Bronchial epithelial cell (primary cell): ENCODE measurements at regions not wholly inside any gene's neighbourhood (a gene's known extent, or its start where the extent isn't known, plus 50 kb on each side); places are given as distances from the start of the nearest gene placed in this dataset.

Source experiments
- DNase-seq: peaks from one replicate; pipeline ENCODE4 v3.0.0-alpha.2; 2010; ENCODE audit warnings: low read depth
- FAIRE-seq: peaks from 2 replicates; lab custom pipeline; 2011; peaks lifted over from hg19 to GRCh38; lab: Jason Lieb, UNC
- H3K27me3 ChIP-seq: 2 replicates; pipeline ENCODE4 v1.5.1; 2011; ENCODE audit warnings: low read length; ENCODE audit not compliant: control insufficient read depth, insufficient read depth
- H3K36me3 ChIP-seq: 2 replicates; pipeline ENCODE4 v1.5.1; 2011; ENCODE audit warnings: low read length; ENCODE audit not compliant: control insufficient read depth, insufficient read depth
- H3K4me3 ChIP-seq: 2 replicates; pipeline ENCODE4 v1.5.1; 2011; ENCODE audit warnings: mild to moderate bottlenecking, low read depth, low read length, control low read depth
- TF ChIP-seq, protein P1 (sequence below): IDR thresholded peaks from 2 replicates; pipeline ENCODE4 v1.5.1; 2011; ENCODE audit warnings: mild to moderate bottlenecking, moderate library complexity, low read length, control low read depth, inconsistent platforms; ENCODE audit not compliant: insufficient read depth, severe bottlenecking

DNA sequence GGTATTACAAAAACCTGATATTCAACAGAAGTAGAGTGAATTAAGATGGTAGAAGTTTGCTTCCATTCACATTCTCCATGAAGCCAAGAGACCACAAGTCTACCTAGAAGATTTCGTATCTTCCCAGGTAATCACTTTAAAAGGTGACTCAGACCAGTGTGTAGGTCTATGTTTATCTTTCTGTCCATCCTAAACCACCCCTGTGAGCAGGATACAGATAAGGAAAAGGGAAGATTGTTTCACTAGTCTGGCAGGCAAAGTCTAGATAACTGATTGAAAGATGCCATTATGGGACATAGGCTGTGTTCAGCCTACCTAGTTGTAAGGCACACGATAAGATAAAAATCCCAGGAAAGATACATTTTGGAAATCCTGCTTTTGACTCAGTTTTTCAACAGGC is 244.3 kb upstream of the NWD2 start:
- TF ChIP-seq, protein P1, sequence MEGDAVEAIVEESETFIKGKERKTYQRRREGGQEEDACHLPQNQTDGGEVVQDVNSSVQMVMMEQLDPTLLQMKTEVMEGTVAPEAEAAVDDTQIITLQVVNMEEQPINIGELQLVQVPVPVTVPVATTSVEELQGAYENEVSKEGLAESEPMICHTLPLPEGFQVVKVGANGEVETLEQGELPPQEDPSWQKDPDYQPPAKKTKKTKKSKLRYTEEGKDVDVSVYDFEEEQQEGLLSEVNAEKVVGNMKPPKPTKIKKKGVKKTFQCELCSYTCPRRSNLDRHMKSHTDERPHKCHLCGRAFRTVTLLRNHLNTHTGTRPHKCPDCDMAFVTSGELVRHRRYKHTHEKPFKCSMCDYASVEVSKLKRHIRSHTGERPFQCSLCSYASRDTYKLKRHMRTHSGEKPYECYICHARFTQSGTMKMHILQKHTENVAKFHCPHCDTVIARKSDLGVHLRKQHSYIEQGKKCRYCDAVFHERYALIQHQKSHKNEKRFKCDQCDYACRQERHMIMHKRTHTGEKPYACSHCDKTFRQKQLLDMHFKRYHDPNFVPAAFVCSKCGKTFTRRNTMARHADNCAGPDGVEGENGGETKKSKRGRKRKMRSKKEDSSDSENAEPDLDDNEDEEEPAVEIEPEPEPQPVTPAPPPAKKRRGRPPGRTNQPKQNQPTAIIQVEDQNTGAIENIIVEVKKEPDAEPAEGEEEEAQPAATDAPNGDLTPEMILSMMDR, result no peak
- no peak overlapping the region for H3K4me3 ChIP-seq
- no peak for FAIRE-seq
- H3K36me3 ChIP-seq, result no peaks in the 10 kb centered on the region
- DNase-seq, result no peak
- H3K27me3 ChIP-seq, result no peaks in the 10 kb centered on the region

DNA sequence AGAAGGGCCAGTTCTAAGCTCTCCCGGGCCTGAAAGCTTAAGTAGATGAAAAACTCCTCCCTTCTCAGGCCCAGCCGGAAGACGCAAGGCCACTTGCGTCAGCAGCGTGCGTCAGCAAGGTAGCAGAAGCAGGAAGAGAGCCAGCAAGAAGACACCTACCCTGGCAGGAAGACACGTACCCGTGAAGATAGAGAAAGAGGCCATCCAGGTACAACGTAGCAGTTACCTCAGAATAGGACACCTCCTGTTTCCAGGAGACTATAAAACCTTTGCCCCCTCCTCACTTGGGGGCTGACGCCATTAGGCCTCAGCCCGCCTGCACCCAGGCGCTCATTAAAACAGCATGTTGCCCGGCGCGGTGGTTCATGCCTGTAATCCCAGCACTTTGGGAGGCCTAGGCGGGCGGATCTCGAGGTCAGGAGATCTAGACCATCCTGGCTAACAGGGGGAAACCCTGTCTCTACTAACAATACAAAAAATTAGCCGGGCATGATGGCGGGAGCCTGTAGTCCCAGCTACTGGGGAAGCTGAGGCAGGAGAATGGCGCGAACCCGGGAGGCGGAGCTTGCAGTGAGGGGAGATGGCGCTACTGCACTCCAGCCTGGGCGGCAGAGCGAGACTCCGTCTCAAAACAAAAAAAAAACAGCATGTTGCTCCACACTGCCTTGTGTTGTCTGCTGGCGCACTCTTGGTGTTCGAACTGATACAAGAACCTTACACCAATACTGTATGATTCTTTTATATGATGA is 242.7 kb upstream of the NWD2 start:
- no peak for DNase-seq
- Histone ChIP-seq H3K36me3 (no peaks in the 10 kb centered on the region), H3K4me3 (no peak overlapping the region), H3K27me3 (no peaks in the 10 kb centered on the region)
- TF ChIP-seq, protein P1, result no peak
- no peak for FAIRE-seq

DNA sequence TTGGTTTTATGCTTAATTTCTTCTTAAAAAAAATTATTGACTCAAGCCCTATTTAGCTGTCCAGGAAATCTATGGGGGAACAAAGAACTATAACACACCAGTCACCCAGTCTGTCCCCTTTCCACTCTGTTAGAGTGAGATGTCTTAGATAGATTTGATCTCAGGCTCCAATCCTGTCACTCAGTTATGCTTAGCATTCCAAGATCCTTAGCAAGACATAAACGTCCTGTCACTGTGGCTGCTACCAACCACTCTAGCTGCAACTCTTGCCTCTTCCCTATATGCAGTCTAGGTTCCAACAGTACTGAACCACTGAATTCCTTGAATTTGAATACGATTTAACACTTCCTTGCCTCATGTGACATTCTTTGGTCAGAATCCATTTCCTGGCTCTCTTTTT is 241.9 kb upstream of the NWD2 start:
- Histone ChIP-seq H3K36me3 (no peaks in the 10 kb centered on the region), H3K4me3 (no peak overlapping the region), H3K27me3 (no peaks in the 10 kb centered on the region)
- TF ChIP-seq, protein P1, result no peak
- no peak for DNase-seq
- FAIRE-seq, result no peak

DNA sequence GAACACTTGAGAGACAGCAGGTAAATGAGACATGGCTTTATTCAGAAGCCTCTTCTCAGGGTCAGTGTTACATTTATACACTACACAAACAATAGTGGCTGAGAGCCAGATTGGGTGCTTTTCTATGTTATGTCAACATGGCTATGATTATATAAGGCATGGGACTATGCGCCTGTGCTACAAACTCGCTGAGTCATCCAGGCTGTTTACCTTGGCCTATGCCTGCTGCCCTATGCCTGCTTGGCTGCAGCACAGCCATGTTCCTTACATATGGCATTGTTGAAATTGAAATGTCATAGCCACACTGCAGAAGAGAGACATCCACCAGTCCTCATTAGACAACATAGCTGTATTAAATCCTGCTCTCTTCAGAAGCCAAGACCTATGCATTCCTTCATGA is 236.3 kb upstream of the NWD2 start:
- FAIRE-seq (peak; percentile 80), DNase-seq (peak; percentile 84)
- TF ChIP-seq, protein P1, result no peak
- H3K4me3 ChIP-seq, result no peak overlapping the region
- H3K36me3 ChIP-seq, result no peaks in the 10 kb centered on the region
- no peaks in the 10 kb centered on the region for H3K27me3 ChIP-seq

DNA sequence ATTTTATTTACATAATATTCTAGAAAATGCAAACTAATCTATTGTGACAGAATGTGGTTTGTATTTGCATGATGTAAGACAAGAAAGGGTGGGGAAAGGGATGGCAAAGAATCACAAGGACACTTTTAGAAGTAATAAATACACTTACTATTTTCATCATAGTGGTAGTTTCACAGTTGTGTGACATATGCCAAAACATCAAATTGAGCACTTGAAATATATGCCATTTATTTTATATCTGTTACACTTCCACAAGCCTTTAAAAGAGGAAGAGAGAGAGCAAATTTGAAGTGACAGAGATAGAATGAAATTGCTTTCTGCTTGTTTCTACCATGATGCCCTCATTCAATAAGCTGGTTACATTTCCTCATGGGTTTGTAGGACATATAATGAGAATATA is 230.0 kb upstream of the NWD2 start:
- Histone ChIP-seq H3K36me3 (no peaks in the 10 kb centered on the region), H3K4me3 (no peak overlapping the region), H3K27me3 (no peaks in the 10 kb centered on the region)
- TF ChIP-seq, protein P1, result no peak
- FAIRE-seq (no peak), DNase-seq (no peak)

DNA sequence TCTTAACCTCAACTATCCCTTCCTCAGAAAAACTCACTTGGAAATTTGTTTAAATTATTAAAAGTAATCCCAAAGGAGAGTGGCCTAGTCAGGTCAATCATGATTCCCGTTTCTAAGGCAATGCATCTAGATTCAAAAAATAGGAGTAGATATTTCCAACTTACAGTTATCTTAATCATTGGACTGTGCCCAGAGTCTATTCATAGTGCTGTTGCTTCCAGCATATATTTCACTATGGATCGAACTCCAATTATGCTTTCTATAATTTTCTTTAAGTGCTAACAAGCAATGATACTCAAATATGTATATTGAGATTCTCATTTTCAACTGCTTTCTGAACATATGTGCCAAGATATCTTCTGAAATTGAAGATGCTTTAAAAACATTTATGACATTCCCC is 229.2 kb upstream of the NWD2 start:
- DNase-seq (no peak), FAIRE-seq (no peak)
- Histone ChIP-seq H3K36me3 (no peaks in the 10 kb centered on the region), H3K4me3 (no peak overlapping the region), H3K27me3 (no peaks in the 10 kb centered on the region)
- TF ChIP-seq, protein P1, result no peak
